ENCODE measurements at regions not wholly inside any gene's neighbourhood (a gene's known extent, or its start where the extent isn't known, plus 50 kb on each side); places are given as distances from the start of the nearest gene placed in this dataset.

- ATAC-seq, result no peak
- TF ChIP-seq ISL1 (CRISPR knock-in tag; IDR thresholded peaks at IDR 0.05) (peak; percentile 6; the same call in 1 of the 2 replicates), OSR1 (CRISPR knock-in tag; IDR thresholded peaks at IDR 0.05) (no peak)
Observed at GRCh38 chr4:34181891-34182290, 2062.4 kb downstream of the ARAP2 start.

- TF ChIP-seq, protein P1, sequence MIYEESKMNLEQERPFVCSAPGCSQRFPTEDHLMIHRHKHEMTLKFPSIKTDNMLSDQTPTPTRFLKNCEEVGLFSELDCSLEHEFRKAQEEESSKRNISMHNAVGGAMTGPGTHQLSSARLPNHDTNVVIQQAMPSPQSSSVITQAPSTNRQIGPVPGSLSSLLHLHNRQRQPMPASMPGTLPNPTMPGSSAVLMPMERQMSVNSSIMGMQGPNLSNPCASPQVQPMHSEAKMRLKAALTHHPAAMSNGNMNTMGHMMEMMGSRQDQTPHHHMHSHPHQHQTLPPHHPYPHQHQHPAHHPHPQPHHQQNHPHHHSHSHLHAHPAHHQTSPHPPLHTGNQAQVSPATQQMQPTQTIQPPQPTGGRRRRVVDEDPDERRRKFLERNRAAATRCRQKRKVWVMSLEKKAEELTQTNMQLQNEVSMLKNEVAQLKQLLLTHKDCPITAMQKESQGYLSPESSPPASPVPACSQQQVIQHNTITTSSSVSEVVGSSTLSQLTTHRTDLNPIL (CRISPR knock-in tag; IDR thresholded peaks at IDR 0.05; ENCODE audit: low read depth), result no peak
- TF ChIP-seq PPARA (CRISPR knock-in tag; IDR thresholded peaks at IDR 0.05; ENCODE audit: borderline replicate concordance), result no peak
- TF ChIP-seq ZFP30 (CRISPR knock-in tag; IDR thresholded peaks at IDR 0.05), result no peak
- TF ChIP-seq ZC3H10 (CRISPR knock-in tag; IDR thresholded peaks at IDR 0.05), result no peak
- TF ChIP-seq TSHZ2 (CRISPR knock-in tag; IDR thresholded peaks at IDR 0.05), result no peak
- ATAC-seq, result no peak
Observed at GRCh38 chr4:34182306-34182705, 2062.0 kb downstream of the ARAP2 start.

DNA sequence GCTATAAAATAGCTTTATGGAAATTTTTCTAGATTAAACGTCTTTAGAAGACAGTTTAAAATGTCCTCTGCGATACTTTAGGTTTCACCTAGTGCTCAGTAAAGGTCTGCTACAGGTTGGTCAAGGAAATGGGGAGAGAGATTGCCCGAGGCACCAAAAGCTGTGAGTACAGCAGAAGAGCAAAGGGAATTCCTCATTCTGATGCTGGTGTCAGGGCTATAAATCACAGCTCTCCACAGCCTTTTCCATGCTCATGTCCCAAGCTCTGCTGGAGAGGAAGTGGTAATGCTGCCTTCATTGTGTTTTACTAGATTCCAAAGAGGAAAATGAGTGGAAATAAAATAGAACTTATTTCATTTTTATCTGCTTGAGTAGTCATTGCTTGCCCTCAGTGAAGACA is 2060.4 kb downstream of the ARAP2 start:
- TF ChIP-seq TCF4 (CRISPR knock-in tag; IDR thresholded peaks at IDR 0.05; ENCODE audit: borderline replicate concordance) (no peak), ZFP30 (CRISPR knock-in tag; IDR thresholded peaks at IDR 0.05) (no peak), PPARA (CRISPR knock-in tag; IDR thresholded peaks at IDR 0.05; ENCODE audit: borderline replicate concordance) (no peak), GLIS3 (CRISPR knock-in tag; IDR thresholded peaks at IDR 0.05) (no peak), ARNTL (CRISPR knock-in tag; IDR thresholded peaks at IDR 0.05; ENCODE audit: borderline replicate concordance, low read depth) (no peak), ZNF8 (CRISPR knock-in tag; IDR thresholded peaks at IDR 0.05) (no peak), ZNF565 (CRISPR knock-in tag; conservative IDR thresholded peaks at IDR 0.05; ENCODE audit: low read depth) (no peak), ZFP3 (CRISPR knock-in tag; IDR thresholded peaks at IDR 0.05) (no peak), SNAI2 (CRISPR knock-in tag; IDR thresholded peaks at IDR 0.05) (no peak), OSR1 (CRISPR knock-in tag; IDR thresholded peaks at IDR 0.05) (no peak), ESRRG (CRISPR knock-in tag; IDR thresholded peaks at IDR 0.05) (no peak), ISL1 (CRISPR knock-in tag; IDR thresholded peaks at IDR 0.05) (no peak), TSHZ2 (CRISPR knock-in tag; IDR thresholded peaks at IDR 0.05) (no peak), ZC3H10 (CRISPR knock-in tag; IDR thresholded peaks at IDR 0.05) (no peak), RARB (CRISPR knock-in tag; IDR thresholded peaks at IDR 0.05) (no peak), BACH2 (CRISPR knock-in tag; IDR thresholded peaks at IDR 0.05; ENCODE audit: borderline replicate concordance) (no peak), CSDC2 (CRISPR knock-in tag; IDR thresholded peaks at IDR 0.05) (no peak)
- TF ChIP-seq, protein P2, sequence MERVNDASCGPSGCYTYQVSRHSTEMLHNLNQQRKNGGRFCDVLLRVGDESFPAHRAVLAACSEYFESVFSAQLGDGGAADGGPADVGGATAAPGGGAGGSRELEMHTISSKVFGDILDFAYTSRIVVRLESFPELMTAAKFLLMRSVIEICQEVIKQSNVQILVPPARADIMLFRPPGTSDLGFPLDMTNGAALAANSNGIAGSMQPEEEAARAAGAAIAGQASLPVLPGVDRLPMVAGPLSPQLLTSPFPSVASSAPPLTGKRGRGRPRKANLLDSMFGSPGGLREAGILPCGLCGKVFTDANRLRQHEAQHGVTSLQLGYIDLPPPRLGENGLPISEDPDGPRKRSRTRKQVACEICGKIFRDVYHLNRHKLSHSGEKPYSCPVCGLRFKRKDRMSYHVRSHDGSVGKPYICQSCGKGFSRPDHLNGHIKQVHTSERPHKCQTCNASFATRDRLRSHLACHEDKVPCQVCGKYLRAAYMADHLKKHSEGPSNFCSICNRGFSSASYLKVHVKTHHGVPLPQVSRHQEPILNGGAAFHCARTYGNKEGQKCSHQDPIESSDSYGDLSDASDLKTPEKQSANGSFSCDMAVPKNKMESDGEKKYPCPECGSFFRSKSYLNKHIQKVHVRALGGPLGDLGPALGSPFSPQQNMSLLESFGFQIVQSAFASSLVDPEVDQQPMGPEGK (CRISPR knock-in tag; IDR thresholded peaks at IDR 0.05; ENCODE audit: borderline replicate concordance), result no peak
- TF ChIP-seq, protein P3, sequence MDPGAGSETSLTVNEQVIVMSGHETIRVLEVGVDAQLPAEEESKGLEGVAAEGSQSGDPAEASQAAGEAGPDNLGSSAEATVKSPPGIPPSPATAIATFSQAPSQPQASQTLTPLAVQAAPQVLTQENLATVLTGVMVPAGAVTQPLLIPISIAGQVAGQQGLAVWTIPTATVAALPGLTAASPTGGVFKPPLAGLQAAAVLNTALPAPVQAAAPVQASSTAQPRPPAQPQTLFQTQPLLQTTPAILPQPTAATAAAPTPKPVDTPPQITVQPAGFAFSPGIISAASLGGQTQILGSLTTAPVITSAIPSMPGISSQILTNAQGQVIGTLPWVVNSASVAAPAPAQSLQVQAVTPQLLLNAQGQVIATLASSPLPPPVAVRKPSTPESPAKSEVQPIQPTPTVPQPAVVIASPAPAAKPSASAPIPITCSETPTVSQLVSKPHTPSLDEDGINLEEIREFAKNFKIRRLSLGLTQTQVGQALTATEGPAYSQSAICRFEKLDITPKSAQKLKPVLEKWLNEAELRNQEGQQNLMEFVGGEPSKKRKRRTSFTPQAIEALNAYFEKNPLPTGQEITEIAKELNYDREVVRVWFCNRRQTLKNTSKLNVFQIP (CRISPR knock-in tag; IDR thresholded peaks at IDR 0.05; ENCODE audit: borderline replicate concordance, low read depth), result no peak
- TF ChIP-seq, protein P1 (CRISPR knock-in tag; IDR thresholded peaks at IDR 0.05; ENCODE audit: low read depth), result no peak
- no peak for ATAC-seq

Data from SK-N-SH treated with all-trans-retinoic acid at 6 μM for 48 hours (cell line).